Putamen (tissue), 1 donor: ENCODE measurements at regions not wholly inside any gene's neighbourhood (a gene's known extent, or its start where the extent isn't known, plus 50 kb on each side); places are given as distances from the start of the nearest gene placed in this dataset.
"Not testable (repeated sequence)": the region's sequence is repeated elsewhere in the genome, so short reads cannot be mapped to it uniquely, and the experiment has no call there.

Experiments
- DNase-seq: peaks from one replicate; pipeline ENCODE4 v3.0.0-alpha.2; 2016; ENCODE audit warnings: low spot score

DNA sequence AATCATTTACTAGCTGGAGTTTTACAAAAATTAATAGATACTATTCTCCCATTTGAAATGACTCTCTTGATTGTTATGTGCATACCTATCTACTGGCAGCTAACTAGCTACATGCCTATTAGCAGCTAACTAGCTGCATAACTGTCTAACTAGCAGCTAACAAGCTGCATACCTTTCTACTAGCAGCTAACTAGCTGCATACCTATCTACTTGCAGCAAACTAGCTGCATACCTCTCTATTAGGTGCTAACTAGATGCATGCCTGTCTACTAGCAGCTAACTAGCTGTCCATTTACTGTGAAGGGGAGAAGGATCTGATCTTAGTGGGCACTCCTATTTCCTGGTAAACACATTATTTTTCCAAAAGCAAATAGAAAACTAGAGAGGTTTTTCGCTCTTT lies 439.4 kb upstream of the PFKP start:
- DNase-seq = no peak

DNA sequence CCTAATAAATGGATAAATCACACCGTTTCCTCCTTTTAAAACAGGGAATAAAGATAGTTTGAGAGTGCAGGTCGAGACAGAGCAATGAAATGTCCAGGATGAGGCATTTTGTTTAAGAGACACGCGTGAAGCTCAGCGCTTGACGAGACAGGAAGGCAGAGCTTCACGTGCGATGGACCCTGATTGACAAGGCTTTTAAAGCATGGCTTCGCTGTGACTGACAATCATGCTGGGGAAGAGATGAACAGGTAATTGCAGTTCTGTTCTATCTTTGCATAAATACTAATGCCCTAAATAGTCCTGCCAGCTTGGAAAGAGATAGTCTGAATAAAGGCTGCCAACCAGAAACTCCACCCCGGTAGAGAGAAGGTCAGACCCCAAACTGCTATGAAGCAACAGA lies 442.3 kb upstream of the PFKP start:
- no peak for DNase-seq

DNA sequence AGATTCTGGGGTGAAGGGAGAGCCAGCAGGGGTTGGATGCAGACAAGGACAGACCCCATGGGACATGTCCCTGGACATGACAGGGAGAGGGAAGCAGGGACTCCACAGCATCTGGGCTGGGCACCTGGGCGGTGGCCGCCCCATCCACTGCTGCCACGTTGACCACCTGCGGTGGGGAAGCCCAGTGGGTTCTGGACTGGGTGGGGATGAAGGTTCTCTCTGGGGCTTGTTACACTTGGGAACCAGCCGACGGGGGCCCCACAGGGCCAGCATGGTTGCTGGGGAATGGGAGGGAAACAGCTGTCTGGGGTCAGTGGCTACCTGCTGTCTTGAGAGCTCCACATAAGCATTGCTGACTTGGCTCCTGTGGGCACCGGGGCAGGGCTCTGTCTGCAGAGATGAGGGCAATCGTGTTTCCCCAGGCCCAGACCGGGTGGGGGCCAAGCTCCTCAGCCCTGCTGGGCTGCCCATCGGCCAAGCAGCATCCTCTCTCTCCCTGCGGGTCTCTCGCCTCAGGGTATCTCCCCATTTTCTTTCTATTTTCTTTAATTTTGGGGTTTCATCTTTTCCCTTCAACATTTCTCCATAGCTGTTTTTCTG lies 443.6 kb upstream of the PFKP start:
- DNase-seq = no peak

DNA sequence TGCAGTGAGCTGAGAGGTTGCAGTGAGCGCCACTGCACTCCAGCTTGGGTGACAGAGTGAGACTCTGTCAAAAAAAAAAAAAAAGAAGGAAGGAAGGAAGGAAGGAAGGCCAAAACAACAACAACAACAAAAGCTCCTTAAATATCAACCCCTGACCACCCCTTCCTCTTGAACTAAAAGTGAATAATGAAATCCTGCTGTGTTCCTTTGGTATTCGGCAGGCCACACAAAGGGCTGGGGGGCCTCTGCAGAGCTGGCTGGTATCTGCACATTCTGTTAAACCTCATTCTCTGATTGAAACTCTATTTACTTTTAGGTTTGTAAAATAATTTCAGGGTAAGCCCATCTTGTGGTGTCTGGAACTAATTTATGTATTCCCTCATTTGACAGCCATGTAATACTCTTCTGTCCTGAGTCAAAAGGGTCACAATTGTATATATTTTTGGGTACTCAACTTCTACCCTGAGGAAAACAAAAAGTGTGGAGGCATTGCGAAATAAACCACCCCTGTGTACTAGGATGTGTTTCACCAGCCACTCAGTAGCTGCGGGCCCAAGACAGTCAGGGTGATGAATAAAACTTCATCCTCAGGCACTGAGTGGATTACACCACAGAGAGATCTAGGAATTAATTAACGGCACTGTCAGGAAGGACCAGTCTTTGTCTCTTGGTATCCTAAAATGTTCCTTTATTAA lies 446.4 kb upstream of the PFKP start:
- DNase-seq = no peak

DNA sequence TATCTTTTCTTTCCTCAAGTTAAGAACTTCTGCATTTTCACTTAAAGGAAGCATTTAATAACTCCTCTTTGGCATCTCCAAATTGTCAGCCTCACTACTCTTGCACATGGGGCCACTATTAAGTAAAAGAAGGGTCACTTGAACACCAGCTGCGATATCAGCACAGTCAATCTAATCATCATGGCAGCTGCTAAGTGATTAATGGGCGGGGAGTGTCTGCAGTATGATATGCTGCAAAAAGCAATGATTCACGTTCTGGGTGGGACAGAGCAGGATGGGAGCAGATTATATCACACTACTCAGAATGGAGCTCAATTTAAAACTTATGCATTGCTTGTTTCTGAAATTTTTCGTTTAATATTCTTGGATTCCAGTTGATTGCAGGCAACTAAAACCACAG lies 447.4 kb upstream of the PFKP start:
- no peak for DNase-seq

DNA sequence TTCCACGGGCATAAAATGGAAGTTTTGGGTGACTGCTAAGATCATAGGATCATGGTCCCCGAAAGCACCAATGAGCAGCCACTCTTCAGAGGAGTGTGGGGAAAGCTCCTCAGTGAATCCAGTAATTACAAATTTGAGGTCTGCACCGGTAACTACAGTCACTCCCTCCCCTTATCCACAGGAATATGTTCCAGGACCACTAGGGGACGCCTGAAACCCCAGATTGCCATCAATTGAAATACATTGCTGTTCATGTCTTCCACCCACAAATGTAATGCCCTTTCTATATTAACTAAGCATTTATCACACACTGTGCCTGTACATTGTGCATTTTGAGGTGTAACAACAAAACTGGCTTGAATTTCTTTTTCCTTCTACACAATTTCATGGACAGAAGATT lies 447.9 kb upstream of the PFKP start:
- no peak for DNase-seq

DNA sequence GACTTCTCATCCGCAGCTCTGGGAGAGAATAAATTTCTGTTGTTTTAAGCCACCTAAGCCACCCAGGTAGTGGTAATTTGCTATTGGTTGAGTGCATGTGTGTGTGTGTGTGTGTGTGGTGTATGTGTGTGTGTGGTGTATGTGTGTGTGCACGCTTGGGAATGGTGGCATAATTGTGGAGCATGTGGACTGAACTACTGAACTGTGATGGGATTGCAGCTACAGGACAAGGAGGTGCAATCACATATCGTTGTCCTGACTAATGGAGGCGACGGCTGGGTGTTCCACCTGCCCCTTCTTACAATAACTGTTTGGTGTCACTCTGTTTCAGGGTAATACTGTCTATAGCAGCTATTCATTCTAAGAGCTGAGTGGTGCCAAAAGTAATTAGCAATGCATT lies 448.7 kb upstream of the PFKP start:
- DNase-seq = no peak

DNA sequence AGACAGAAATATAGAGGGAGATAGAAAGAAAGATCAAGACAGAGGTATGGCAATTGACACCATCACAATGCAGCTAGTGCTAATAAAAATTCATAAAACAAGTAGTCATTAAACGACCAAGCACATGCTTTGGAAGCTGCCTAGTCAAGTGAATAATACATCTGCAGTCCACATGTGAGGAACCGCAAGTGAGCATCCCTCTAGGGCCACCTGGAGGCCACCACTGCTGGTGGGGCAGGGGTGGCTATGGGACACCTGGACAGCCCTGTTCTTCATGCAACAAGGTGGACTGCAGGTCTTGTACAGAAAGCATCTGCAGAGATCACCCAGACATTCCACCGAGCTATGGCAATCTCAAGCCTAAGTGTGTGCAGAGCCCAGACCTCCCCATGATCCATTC lies 451.1 kb upstream of the PFKP start:
- DNase-seq = no peak

DNA sequence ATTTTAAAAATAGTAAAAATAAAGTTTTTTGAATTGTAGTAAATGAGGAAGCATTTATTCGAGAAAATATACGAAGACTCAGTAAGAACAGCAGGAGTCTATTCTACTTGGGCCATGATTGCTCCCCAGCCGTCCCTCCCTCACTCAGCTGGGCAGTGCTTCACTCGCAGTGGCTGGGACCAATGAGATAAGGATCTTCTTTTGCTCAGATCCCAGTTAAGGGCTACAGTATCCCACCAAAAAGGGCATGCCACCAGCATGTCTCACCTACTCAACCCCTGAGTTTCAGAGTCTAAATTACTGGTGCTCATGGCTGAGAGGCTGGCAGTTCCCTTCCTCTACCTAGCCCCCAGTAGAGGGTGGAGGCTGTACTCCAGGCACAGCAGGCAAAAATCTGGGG lies 455.7 kb upstream of the PFKP start:
- no peak for DNase-seq

DNA sequence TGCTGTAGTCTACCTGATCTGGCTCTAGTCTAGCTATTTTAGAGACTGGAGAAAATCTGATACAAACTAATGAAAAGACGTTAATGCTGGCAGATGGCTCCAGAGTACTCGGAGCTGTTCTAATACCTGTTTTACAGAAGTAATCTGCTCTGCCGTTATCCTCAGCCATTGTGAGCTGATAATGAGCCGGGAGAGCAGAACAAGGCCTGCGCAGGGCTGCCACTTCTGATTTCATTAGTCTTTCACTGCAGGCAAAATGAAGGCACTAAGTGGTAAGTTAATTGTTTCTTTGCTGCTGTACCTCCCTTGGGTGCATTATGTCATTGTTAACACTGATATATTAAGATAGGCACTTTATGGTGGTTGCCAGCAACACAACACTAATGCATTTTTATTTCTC lies 456.4 kb upstream of the PFKP start:
- DNase-seq = no peak

DNA sequence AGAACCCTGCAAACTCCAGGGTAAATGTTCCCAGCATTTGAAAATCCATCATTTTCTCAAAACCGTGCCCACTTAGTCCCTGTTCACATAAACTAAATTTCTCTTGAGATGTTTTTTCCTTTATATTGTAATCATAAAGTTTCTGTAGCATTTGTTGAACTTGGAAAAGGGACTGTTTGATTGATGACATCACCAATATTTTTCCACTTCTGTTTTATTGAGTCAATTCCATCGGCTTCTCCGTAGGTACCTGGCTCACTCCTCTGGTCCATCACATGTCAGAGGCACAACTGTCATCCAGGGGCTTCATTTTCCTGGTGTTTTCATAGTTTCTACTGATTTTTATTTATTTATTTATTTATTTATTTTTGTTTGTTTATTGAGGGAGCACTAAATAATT lies 462.5 kb upstream of the PFKP start:
- DNase-seq = no peak

DNA sequence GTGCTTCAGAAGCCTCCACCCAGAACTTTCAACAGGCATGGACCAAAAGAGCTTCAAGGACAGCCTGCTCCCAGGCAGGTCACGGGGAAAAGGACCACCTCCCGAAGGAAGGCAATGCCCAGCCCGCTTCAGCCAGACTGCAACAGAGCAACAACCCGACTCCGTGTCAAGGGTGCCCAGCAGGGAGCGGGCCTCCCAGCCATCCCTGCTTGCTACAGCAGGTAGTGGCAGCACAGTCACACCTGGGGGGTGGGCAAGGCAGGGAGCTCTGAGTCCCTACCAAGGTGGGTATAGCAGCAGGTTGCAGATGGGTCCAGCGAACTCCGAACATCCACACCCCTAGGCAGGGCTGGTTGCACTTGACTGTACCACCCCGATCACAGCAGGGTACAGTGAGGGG lies 467.8 kb upstream of the PFKP start:
- no peak for DNase-seq

DNA sequence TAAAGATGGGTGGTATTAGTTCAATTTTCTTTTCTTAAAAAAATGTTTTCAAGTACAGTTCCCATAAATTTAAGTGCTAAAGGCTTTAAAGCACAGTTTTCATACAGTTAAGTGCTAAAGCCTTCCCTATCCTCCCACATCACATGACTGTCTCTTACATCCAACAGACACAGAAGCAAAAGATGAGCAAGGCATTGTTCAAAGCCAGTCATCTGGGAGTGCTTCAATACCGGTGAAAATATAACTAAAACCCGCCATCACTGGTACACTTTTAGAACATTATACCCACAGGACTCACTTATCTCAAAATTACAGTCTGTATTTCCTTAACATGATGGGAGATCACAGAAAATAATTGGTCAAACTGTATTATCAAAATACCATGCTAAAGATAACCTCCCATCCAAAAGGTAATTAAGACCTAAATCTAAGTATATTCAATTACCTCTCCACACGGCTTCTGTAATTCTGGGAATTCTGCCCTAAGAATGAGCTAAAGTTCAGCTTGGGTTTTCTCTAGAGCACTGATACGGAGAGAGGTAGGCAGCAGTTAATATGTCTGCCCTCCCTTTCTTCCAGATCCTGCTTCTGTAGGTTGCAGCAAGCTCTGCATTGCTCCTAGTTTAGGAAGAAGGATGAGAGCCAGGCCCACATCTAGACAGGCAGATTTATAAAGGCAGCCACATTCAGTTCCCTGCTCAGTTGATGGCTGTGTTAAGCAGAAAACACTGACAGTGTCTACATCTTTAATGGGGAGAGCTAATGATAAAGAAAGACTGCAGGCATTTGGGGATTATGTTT lies 474.8 kb upstream of the PFKP start:
- DNase-seq = no peak

DNA sequence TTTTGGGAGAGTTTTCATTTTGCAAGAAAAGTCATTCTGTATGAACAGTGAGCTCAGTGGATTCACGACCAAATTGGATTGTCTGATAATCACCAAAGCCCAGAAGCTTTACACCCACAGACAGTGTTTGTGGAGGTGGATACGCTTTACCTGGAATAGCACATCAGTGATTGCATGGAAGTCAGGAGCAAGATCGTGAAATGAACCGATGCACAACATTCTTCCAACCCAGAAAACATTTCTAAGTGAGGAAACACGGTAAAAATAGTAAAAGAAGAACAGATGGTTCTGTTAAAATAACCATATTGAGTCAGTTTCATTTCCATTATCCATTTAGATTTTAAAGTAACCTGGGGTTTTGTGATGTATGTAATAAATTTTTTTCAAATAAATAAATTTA lies 478.2 kb upstream of the PFKP start:
- no peak for DNase-seq

DNA sequence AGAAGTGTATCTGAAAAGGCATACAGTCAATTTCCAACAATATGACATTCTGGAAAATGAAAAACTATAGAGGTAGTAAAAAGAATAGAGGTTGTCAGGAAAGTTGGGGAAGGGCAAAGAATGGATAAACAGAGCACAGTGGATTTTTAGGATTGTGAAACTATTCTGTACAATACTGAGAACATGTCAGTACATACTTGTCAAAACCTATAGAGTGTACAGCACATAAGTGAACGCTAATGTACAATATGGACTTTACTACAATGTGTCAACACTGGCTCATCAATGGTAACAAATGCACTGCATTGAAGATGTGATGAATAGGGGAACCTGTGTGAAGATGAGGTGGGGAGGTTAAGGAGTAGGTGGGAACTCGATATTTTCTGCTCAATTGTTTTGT lies 483.0 kb upstream of the PFKP start:
- DNase-seq = no peak

DNA sequence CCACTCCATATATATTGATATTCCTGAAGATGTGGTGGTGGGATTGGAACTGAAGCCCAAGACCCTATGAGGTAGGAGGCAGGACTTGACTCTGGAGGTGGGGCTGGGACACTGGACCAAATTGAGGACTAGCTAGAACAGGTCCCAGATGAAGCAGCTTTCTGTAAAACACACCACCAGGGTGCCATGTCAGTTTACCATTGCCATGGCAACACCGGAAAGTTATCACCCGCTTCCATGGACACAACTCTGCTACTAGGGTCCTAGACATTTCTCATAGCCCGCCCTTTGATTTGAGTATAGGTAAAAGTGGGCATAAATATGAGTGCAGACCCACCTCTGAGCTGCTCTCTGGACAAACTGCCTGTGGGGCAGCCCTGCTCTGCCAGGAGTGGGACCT lies 490.5 kb upstream of the PFKP start:
- DNase-seq = no peak

DNA sequence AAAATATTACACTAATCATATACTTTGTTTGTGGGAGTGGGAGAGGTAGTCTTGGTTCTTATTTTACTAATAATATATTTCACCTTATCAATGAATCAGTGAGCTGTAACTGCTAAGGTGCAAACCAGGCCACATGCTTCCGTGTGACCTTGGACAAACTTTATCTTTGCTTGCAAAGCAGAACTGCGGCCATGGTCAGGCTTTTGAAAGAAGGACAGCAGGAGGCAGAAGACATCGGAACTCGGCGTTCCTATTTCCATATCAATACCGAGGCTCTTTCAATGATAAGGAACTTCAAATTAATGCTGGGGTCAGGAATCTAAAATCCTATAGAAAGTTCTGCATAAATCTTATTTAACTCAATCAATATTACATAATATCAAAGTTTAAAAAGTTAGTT lies 491.9 kb upstream of the PFKP start:
- no peak for DNase-seq

DNA sequence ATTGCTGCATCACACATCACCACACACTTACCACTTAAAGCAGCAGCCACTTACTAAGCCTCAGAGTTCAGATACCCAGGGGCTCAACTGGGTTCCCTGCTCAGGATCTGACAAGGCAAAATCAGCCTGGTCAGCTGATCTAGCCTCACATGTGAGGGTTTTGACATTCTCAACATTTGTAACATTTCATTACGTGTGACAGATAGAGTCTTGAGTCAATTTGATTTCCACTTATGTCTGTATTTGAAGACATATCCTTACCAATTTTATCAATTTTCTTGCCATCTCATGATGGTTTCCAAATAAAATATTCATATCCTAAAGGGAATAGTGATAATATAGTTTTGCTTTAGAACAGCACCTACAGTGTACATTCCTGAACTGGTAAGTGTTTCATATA lies 494.7 kb upstream of the PFKP start:
- DNase-seq = no peak

DNA sequence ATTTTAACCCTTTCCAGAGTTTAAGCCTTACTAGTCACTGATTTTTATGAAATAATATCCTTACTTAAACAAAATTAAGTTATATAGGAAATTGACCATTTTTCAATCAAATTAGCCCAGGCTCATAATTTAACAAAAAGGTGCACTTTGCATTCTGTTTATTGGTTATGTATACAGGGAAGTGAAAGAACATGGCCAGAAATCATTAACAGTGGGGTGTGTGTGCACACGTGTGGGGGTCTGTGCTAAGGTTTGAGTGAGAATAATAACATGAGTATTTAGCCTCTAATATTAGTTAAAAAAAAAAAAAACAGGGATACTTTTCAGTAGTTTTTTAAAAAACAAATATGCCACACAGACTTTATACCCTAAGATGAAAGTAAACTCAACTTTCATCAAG lies 510.5 kb upstream of the PFKP start:
- DNase-seq = no peak

DNA sequence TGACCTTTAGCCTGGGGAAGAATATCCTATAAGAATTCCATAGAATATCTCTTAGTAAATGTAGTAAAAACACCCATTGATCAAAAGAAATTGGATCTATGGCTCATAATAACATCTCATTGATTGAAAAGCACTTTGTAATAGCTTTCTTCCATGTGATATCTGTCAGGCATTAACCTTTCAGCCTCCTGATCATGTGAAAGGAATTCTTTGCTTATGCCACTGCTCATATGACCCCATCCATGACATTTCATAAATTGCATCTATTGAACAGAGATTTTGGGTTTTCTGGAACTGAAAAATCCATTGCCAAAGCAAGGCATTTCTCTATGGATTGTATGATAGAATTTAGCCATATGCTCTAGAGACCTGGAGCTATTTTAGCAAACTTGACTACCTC lies 519.3 kb upstream of the PFKP start:
- no peak for DNase-seq

DNA sequence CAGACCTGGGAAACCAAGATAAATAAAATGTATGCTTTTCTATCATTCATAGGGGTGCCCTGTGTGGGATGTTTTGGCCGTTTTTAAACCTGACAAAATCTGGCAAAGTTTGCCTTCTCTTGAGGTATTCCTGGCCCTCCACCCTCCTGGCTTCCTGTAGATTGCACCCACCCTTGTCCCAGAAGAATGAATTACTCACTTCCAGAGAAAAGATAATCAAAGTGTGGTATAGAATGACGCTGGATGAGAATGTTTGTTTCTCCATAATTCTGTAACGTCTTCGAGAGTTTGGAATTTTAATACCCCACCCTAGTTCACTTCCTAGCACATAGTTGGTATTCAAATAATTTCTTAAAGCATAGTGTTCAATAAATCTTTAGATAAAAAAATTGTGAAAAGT lies 519.7 kb upstream of the PFKP start:
- DNase-seq = no peak

DNA sequence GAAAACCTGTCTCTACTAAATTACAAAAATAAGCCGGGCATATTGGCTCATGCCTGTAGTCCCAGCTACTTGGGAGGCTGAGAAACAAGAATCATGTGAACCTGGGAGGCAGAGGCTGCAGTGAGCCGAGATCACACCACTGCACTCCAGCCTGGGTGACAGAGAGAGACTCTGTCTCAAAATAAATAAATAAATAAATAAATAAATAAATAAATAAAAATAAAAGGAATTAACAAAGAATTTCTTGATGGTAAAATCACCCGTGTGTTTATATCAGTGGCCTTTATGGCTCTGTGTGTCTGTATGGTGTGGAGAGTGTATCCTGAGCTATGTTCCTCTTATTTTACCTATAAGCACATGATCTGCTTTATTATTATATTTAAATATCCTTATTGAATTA lies 520.5 kb upstream of the PFKP start:
- not testable (repeated sequence) for DNase-seq

DNA sequence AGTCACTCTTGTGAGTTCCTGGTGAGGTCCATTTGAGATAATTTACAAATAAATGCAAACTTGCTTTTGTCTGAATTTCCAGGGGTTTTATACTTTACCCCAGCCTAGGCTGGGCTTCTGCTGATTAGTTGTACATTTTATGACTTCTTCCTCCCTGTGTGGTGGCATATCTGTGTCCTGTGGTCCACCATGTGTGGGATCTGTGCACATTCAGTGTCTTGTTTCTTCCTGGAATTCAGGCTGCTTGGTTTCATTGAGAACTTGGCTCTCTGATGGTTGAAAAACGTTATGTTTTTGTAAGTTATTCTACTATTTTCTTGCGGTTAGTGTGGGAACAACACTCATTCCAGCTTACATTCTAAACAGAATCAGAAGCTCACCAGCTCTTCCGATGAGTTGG lies 523.4 kb upstream of the PFKP start:
- DNase-seq = no peak
